Hypothalamus (tissue), 51 donors: ENCODE measurements at regions not wholly inside any gene's neighbourhood (a gene's known extent, or its start where the extent isn't known, plus 50 kb on each side); places are given as distances from the start of the nearest gene placed in this dataset.

Source experiments
- DNase-seq, 51 donors: peaks; one replicate each; lab custom pipeline; 2025; lab: John Stamatoyannopoulos, UW

GRCh38 chr1:239268941-239269340 lies 117.4 kb upstream of the CHRM3 start:
- no peak for DNase-seq

GRCh38 chr1:239268007-239268406 lies 118.4 kb upstream of the CHRM3 start:
- DNase-seq, result no peak

- no peak for DNase-seq
These were observed 122.6 kb upstream of the CHRM3 start for GRCh38 chr1:239263801-239264200.

- no peak for DNase-seq
These were observed 123.8 kb upstream of the CHRM3 start for GRCh38 chr1:239262538-239262937.

- DNase-seq, result no peak
These were observed 124.8 kb upstream of the CHRM3 start for GRCh38 chr1:239261521-239261920.

- no peak for DNase-seq
These were observed 125.5 kb upstream of the CHRM3 start for GRCh38 chr1:239260842-239261241.

- no peak for DNase-seq
These were observed 130.7 kb upstream of the CHRM3 start for GRCh38 chr1:239255628-239256160.

- DNase-seq, result no peak
These were observed 131.4 kb upstream of the CHRM3 start for GRCh38 chr1:239254999-239255398.

GRCh38 chr1:239253032-239253431 lies 133.3 kb upstream of the CHRM3 start:
- no peak for DNase-seq

GRCh38 chr1:239250353-239251035 lies 135.9 kb upstream of the CHRM3 start:
- DNase-seq, result no peak

- no peak for DNase-seq
These were observed 139.1 kb upstream of the CHRM3 start for GRCh38 chr1:239247285-239247684.

GRCh38 chr1:239244084-239244483 lies 142.3 kb upstream of the CHRM3 start:
- no peak for DNase-seq

GRCh38 chr1:239243006-239243405 lies 143.4 kb upstream of the CHRM3 start:
- DNase-seq, result no peak

GRCh38 chr1:239242404-239242803 lies 144.0 kb upstream of the CHRM3 start:
- DNase-seq, result no peak

GRCh38 chr1:239240736-239241135 lies 145.6 kb upstream of the CHRM3 start:
- DNase-seq, result no peak

- no peak for DNase-seq
These were observed 146.8 kb upstream of the CHRM3 start for GRCh38 chr1:239239529-239239928.

- no peak for DNase-seq
These were observed 148.5 kb upstream of the CHRM3 start for GRCh38 chr1:239237912-239238311.

GRCh38 chr1:239233626-239234025 lies 152.7 kb upstream of the CHRM3 start:
- DNase-seq, result no peak

GRCh38 chr1:239232921-239233320 lies 153.4 kb upstream of the CHRM3 start:
- DNase-seq, result no peak

- DNase-seq, result no peak
These were observed 157.9 kb upstream of the CHRM3 start for GRCh38 chr1:239228451-239228850.

- DNase-seq, result no peak
These were observed 161.0 kb upstream of the CHRM3 start for GRCh38 chr1:239225396-239225795.

- DNase-seq, result no peak
These were observed 162.3 kb upstream of the CHRM3 start for GRCh38 chr1:239224100-239224499.

- no peak for DNase-seq
These were observed 163.4 kb upstream of the CHRM3 start for GRCh38 chr1:239222999-239223398.
